Right ventricle myocardium superior (tissue), 1 donor: ENCODE measurements at regions not wholly inside any gene's neighbourhood (a gene's known extent, or its start where the extent isn't known, plus 50 kb on each side); places are given as distances from the start of the nearest gene placed in this dataset.
A peak's percentile ranks its signal among the peaks of the same experiment; 100 is the strongest.
"Not testable (repeated sequence)": the region's sequence is repeated elsewhere in the genome, so short reads cannot be mapped to it uniquely, and the experiment has no call there.

Experiments
- ATAC-seq: fragments of 200-7000 bp; cut with Tn5 transposase; one replicate; pipeline ENCODE4 v1.9.1; 2020; ENCODE audit warnings: mild to moderate bottlenecking; ENCODE audit not compliant: poor library complexity
- DNase-seq: peaks from one replicate; pipeline ENCODE4 v3.0.0-alpha.2; 2020
- intact Hi-C: fragments of 100-400 bp; cut with DNase I; formaldehyde crosslinking; loops from one replicate; pipeline ENCODE4 v1.11.2; 2022
- donor health status: DM: no; HTN: yes; CAD: no; lungs with severe emphysema.

DNA sequence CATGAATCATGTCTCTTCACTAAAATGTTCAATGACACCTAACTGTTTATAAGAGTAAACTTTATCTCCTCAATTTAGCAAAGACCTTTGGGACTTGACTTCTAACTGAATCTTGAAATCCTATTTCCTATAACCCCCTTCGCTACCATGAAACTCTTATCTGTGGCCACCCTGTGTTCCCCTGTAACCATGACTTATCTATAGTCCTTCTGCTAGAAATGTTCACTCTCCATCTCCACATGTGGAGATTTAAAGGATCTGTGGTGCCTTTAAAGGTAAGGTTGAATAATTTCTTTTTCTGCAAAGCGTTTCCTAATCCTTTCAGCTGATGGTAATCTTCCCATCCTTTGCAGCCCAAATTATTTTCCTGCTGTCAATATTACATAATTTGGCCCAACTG lies 436.3 kb upstream of the RUNX1 start:
- intact Hi-C loops: no loop called here
- DNase-seq: no peak
- no peak for ATAC-seq

DNA sequence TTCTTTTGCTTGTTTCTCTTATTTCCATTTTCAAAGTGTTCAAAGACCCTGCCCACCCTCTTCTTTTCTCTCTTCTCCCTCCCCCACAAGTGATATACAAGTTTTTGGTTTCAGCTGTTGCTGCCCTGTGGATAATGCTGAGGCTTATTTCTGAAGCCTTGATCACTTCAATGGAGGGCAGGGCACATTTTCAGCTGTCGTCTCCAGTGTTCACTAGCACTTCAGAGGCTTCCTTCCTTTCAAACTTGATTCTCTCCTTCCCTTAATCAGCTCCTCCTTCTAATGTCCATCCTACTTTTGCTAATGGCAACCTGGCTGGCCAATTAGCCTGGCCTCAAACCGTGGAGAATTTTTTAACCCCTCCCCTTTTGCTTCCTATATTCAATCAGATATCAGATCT lies 435.7 kb upstream of the RUNX1 start:
- intact Hi-C loops: no loop called here
- DNase-seq (no peak), ATAC-seq (no peak)

DNA sequence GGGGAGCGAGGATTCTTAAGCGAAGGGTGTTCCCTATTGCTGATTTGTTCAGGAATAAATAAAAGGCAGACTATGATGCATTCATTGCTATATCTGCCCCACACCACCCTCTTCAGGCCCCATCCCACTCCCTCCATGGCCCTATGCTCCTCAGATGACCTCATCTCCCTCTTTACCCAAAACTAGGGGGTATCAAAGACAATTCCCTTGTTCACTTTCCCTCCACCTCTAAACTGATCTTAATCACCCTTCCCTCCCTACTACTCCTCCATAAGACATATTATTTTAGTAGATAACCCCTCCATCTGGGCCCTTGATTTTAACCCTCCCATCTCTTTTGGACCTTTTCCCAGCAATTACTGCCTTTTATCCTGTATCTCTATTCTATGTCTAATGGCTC lies 434.9 kb upstream of the RUNX1 start:
- intact Hi-C loops: no loop called here

DNA sequence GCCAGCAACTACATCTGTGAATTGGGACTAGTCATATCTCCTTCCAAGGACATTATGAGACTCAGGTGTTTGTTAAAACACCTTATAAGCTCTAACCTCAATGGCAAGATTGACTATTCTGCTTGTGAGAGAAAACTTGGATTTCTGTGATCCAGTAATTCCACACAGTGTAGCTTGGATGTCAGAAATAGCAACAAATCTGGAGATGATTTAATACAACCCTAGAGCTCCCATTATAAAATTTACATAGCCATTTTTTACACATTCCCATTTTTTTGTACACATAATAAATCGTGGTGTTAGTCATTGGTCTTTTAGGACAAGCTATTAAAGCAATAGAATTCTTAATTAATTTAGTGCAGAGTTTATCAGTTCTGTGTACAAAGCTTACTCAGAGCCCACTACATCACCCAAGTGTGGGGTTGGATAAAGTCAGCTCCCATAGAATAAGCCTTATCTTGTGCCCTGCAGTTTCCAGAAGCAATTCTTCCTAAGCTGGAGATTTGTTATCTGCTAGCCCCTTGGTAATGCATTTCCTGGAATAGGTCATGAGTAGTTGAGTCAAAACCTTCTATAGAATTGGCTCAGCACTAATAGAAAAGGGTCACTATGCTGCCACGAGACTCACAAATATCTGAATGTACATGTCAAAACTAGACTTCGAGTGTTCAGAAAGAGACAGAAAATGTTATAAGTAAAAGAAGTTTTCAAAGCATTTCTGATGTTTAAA lies 434.0 kb upstream of the RUNX1 start:
- ATAC-seq (no peak), DNase-seq (no peak)
- intact Hi-C loops: no loop called here

More for the DNA sequence above, 434.9 kb upstream of the RUNX1 start:
- DNase-seq (no peak), ATAC-seq (no peak)

DNA sequence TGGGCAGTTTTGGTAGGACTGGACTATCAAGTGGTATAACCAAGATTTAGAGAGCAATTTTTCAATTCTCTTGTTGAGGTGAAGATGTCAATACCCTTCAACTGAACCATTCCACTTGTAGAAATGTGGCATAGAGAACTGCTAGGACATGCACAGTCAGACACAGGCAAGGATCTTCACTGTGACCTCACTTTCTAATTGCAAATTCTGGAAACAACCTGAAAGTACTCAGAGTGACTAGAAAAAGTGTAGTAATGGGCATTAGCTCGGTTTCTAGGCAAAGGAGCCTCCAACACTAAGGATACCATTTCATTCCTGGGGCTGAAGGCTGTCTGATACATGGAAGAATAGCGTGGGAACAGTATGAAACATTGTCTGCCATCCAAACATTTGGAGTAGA lies 433.0 kb upstream of the RUNX1 start:
- no peak for DNase-seq
- no peak for ATAC-seq
- intact Hi-C loops: no loop called here

DNA sequence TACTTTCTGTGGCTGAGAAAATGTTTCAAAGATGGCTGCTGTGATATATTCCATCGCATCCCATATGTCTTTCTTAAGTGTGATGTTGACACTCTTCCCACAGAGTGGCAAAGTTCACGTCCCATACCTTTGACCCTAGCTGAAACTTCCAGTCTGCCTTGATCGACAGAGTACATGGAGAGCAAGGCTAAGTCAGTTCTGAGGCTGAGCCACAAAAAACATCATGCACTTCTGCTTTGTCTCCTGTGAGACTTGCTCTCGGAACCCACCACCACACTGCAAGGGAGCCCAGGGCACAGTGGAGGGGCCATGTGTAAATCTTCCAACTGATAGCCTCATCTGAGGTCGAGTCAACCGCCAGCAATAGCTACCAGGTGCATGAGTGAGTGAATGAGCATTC lies 431.9 kb upstream of the RUNX1 start:
- no peak for ATAC-seq
- intact Hi-C loops: no loop called here
- DNase-seq: no peak

DNA sequence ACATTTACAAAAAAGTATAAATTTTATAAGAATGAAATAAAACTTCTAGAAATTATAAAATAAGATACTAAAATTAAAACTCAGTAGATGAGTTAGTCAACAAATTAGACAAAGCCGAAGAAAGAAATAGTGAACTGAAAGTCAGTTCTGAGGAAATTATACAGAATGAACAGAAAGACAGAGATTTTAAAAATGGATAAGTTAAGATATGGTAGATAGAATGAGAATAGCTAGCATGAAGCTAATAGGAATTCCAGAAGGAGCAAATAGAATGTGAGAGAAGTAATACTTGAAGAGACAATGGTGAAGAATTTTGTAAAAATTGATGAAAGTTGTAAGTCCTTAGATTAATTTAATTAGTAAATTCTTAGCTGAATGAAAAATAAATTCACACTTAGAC lies 430.4 kb upstream of the RUNX1 start:
- intact Hi-C loops: no loop called here
- ATAC-seq (no peak), DNase-seq (no peak)

DNA sequence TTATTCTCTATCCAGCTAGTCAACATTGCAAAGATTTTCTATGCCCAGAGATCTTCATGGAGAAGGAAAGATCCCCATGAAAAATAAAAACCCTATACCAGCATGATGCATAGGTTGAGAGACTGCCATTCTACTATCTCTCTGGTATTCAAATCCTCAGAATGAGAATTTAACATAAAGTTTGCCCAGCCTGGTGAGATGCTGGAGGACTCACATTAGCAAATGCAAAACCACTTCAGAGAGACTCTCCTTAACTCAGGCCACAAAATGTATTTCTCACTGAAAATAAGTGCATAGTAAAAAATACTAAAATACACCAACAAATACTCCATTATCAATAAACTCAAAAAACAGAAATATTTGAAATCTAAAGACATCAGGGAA lies 430.0 kb upstream of the RUNX1 start:
- no peak for ATAC-seq
- intact Hi-C loops: no loop called here
- DNase-seq: no peak

DNA sequence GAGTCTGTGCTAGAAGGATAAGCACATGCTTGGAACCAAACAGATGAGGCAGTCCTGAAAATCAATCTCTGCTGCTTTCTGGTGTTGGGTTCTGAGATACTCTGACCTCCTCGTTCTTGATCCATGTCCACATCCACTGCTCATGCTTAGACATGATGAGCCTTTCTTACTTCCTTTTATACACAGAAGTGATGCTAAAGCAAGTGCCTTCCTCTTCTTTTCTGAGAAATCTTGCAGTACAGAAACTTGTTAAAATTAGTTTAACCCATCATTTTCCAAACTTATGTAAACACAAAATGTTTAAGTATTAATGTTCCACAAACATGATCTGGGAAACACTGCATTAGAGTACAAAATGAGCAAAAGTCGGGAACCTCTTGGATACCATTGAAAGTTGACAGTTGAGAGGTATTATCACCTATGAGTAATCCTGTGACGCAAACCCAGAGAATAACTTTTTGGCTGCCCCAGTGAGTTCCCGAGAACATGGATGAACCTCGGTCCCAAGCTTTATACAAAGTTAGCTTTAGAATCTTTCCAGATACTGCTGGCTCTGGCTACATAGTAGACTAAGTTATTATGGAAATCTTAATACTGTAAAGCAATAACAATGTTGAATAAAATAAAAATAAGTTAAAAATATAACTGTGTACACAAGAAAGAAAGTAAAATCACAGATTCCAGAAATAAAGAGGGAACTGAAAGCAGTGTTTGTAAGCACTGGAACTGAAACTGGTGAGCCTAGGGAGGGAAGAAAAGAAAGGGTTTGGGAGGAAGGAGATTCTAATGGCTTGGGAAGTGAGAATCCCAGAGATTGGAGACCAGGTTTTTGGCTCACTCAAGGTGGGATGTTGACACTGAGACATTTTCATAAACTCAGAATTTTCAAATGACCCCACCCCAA lies 429.3 kb upstream of the RUNX1 start:
- ATAC-seq (no peak), DNase-seq (no peak)
- intact Hi-C loops: no loop called here

DNA sequence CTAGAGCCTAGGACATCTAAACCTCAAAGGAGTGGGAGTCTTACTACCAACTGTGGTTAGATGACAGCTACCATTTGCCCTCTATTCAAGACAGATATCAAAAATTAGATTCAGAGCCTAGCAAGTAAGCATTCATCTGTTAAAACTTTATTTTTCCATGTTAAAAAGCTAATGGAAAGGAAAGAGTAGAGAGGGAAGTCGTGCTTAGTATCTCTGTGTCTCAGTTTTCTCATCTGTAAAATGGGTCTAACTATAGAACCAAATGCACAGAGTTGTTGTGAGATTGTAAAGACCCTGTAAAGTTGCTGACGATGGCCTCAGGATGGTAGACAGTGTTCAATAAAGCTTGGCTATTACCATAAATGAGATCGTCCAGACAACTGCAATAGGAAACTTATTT lies 428.5 kb upstream of the RUNX1 start:
- DNase-seq: no peak
- no peak for ATAC-seq
- intact Hi-C loops: no loop called here

DNA sequence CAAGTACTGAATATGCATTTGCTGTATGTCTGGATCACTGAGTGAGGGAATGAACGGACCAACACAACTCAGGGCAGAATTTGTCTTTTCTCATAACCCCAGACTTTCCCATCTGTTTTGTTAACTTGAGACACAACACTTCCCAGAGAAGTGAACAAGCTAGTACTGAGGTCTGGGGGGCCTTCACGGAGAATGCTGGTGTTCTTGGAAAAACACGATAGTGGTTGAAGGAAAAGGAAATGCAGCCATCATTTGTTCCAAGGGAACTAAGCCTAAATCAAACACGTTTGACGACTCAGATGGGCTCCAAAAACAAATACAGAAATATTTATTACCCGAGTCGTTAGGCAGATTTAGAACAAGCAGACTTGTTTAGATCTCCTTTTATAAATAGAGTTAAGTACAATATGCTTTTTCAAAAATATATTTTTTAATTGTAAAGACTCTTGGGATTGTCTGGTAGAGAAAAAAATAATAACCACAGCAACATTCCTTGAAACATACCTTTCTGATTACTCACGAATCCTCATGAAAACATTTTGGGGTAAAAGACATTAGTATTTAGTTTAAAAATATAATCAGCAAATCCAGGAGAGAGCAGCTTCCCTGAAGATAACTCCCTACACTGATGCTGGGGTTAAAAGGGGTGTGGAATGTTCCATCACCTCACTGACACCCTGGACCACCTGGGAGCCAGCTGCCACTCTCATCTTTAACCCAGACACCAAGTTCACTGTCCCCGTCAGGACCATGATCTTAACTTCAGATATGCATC lies 427.7 kb upstream of the RUNX1 start:
- no peak for DNase-seq
- no peak for ATAC-seq
- intact Hi-C loops: no loop called here

DNA sequence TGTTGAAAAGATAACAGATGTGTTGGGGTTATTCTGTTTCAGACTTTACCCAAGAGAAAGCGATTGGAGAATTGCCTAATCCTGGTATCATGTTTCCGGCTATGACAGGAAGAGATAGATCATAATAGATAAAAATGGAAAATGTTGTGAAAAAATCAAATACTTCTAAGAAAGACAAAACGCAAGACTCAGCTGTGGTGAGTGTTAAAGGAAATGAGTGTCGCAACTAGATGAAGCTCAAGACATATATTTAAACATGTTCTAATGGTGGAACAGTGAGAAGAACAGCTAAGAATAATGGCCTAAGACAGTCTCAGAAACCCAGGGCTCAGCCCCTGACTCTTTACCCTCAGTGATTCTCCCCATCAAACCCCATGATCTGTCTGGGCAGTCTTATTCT lies 426.7 kb upstream of the RUNX1 start:
- intact Hi-C loops: no loop called here
- DNase-seq (no peak), ATAC-seq (peak; percentile 59)

DNA sequence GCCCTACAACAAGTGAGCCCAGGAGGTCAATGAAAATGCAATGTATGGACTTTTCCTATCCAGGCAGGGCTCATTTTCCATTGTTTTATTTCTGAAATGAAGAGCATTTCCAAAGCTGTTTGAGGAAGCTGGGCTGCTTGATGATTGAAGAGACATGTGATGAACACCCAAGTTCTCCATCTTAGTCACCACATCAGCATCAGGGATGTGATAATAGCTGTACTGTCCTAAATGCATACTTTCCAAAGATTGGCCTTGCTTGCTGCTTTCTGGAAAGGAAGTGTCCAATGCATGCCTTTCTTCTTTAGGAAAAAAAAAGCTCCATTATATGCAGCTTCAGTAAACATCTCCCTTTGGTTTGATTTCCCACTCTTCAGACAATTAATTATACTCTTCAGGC lies 425.9 kb upstream of the RUNX1 start:
- peak; percentile 65 for ATAC-seq
- no peak for DNase-seq
- intact Hi-C loops: no loop called here

DNA sequence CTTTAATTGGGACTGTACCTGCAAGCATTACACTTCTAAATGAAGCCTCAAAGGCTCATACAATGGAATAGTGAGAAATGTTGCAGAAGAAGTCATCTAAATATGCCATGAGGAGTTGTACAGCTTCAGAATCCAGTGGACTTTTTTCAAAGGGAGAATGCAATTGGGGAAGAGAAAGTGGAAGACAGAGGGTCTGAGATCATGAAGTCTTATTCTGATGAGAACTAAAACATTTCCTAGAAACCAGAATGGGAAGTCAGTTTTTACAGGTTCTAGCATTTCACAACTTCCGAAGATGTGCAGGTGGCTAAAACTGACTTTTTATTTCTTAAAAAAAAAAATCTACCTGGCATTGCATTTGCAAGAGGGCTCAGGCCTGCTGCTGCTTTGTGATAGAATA lies 424.4 kb upstream of the RUNX1 start:
- DNase-seq (no peak), ATAC-seq (no peak)
- intact Hi-C loops: no loop called here

DNA sequence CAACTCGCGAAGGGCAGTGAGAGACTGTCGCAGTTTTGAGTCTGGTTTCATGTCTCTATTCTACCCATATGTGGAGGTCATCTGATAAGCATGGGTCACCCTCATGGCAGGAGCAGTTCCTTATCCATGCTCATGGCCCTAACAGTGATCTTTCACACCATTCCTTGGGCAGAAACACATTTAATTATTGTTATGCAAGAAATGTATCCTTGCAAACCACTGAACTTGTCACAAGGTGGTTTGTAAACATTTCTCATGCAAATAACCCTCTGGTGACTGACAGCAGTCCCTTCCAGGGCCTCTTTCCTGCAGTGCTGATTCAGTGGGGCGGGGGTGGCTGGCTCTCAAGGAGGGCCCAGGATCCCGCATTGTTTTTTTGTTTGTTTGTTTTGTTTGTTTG lies 421.4 kb upstream of the RUNX1 start:
- intact Hi-C loops: no loop called here
- ATAC-seq: no peak
- no peak for DNase-seq

DNA sequence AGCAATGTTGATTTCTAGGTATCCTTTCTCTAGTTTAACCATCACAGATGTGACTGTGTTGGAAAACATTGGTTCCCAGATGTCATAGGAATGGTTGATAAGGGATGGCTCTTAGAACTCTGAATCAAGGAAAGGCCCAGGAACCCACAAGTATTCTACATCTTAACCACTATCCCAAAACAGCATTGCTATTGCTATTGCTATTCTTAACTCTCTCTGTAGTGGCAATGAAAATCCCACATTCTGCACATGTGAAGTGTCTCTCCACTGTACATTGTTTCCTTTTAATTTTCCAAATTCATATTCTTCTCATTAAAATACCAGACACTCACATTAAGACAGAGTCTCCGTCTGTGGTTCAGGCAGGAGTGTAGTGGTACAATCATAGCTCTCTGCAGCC lies 420.4 kb upstream of the RUNX1 start:
- DNase-seq (no peak), ATAC-seq (no peak)
- intact Hi-C loops: no loop called here

DNA sequence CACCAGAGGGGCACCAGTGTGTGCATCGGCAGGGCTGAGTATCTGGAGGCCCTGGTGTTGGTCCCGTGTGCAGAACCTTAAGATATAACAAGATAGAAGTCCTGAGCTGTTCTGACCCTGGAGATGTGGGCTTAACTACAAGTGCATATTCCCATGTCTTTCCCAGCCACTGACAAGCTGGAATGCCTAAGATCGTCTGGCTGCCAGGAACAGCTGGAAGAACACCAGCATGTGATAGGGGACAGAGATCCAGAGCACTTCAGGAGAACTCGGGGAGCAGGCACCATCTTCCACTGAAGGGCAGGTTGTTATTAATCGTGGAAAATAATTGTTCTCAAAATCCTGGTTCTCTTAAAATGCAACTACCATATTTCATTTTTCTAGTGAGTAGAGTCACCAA lies 419.9 kb upstream of the RUNX1 start:
- ATAC-seq (no peak), DNase-seq (peak; percentile 42)
- intact Hi-C loops: no loop called here

DNA sequence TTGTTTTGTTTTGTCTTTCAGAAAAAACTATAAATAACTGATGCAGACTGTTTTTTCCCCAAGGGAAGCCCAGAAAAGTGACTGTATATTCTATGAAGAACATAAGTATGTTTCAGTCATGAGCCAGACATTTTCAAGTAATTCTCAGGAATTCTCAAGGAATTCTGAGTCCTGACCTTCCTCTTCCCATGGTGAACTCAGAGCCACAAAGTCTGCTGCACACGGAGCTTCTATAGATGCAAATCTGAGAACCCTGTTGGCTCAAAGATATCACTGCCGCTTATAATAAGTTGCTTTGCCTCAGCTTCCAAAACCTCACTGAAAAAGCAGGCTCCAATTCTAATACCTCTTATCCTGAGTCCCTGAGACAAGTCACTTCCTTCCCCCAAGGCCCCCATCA lies 418.5 kb upstream of the RUNX1 start:
- ATAC-seq (no peak), DNase-seq (no peak)
- intact Hi-C loops: no loop called here

DNA sequence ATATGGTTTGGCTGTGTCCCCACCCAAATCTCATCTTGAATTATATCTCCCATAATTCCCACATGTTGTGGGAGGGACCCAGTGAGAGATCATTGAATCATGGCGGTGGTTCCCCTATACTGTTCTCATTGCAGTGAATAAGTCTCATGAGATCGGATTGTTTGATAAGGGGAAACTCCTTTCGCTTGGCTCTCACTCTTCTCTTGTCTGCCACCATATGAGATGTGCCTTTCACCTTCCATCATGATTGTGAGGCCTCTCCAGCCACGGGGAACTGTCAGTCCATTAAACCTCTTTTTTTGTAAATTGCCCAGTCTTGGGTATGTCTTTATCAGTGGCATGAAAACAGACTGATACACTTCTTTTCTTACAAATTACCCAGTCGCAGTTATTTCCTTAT lies 417.6 kb upstream of the RUNX1 start:
- ATAC-seq, intact Hi-C loops: not testable (repeated sequence)

DNA sequence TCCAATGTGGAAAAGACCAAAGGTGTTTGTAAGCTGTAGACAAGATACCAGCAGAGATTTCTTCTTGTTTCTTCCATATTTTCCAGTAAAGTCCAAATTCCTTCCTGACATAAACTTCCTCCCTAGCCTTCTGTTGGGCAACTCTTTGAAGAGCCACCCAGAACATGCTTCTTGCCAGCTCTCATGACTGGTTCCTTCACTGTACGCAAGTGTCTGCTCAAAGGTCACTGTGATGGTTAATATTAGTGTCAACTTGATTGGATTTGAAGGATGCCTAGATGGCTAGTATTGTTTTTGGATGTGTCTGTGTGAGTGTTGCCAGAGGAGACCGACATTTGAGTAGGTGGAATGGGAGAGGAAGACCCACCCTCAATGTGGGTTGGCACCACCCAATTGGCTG lies 416.6 kb upstream of the RUNX1 start:
- DNase-seq (no peak), ATAC-seq (no peak)
- intact Hi-C loops: no loop called here

More for the DNA sequence above, 417.6 kb upstream of the RUNX1 start:
- not testable (repeated sequence) for DNase-seq
